IPS-NIHi7 (cell line): ENCODE measurements at regions not wholly inside any gene's neighbourhood (a gene's known extent, or its start where the extent isn't known, plus 50 kb on each side); places are given as distances from the start of the nearest gene placed in this dataset.

ENCODE experiments used
- DNase-seq: peaks from one replicate; pipeline ENCODE4 v3.0.0; 2012; ENCODE audit warnings: mixed read lengths; ENCODE audit errors: extremely low spot score

- no peak for DNase-seq
Observed at GRCh38 chr3:46090161-46090591, 62.9 kb upstream of the XCR1 start.

- DNase-seq = no peak
Observed at GRCh38 chr3:46089237-46090011, 62.1 kb upstream of the XCR1 start.

GRCh38 chr3:46087871-46088270 is 60.6 kb upstream of the XCR1 start:
- peak; percentile 35 for DNase-seq

- DNase-seq = no peak
Observed at GRCh38 chr3:46086986-46087385, 59.7 kb upstream of the XCR1 start.

GRCh38 chr3:46086083-46086437 is 58.8 kb upstream of the XCR1 start:
- no peak for DNase-seq

GRCh38 chr3:46085421-46086082 is 58.3 kb upstream of the XCR1 start:
- no peak for DNase-seq

GRCh38 chr3:46083956-46084355 is 56.7 kb upstream of the XCR1 start:
- DNase-seq = no peak

- no peak for DNase-seq
Observed at GRCh38 chr3:46082849-46083248, 55.6 kb upstream of the XCR1 start.

- no peak for DNase-seq
Observed at GRCh38 chr3:46082021-46082420, 54.7 kb upstream of the XCR1 start.

GRCh38 chr3:46080969-46081345 is 53.7 kb upstream of the XCR1 start:
- DNase-seq = no peak

GRCh38 chr3:46080124-46080968 is 53.1 kb upstream of the XCR1 start:
- DNase-seq = no peak

GRCh38 chr3:46078712-46079400 is 51.6 kb upstream of the XCR1 start:
- DNase-seq = peak; percentile 93
